OCI-LY3 (cell line): ENCODE measurements at regions not wholly inside any gene's neighbourhood (a gene's known extent, or its start where the extent isn't known, plus 50 kb on each side); places are given as distances from the start of the nearest gene placed in this dataset.

ENCODE experiments used
- CTCF ChIP-seq: fragments of 200-600, 300-600 bp; sonication (generic); IDR thresholded peaks from 2 replicates; pipeline ENCODE4 v1.5.1; 2014; ENCODE audit warnings: antibody characterized with exemption, low read length, low read depth
- EZH2phosphoT487 ChIP-seq: fragments of 200-600 bp; shearing (Covaris generic); IDR thresholded peaks from 2 replicates; pipeline ENCODE4 v1.6.1; 2018; ENCODE audit warnings: antibody characterized with exemption, mixed run types, low read depth

- no peak for TF ChIP-seq CTCF
- no peak for TF ChIP-seq EZH2phosphoT487
Observed at GRCh38 chr18:79597831-79598632, 81.6 kb upstream of the CTDP1 start.
